ENCODE measurements at regions not wholly inside any gene's neighbourhood (a gene's known extent, or its start where the extent isn't known, plus 50 kb on each side); places are given as distances from the start of the nearest gene placed in this dataset.
A peak's percentile ranks its signal among the peaks of the same experiment; 100 is the strongest.

- Histone ChIP-seq H3K4me1 (ENCODE audit: insufficient read depth, low read length, poor library complexity, severe bottlenecking) (no peaks in the 10 kb centered on the region), H3K4me3 (ENCODE audit: low read depth, low read length, poor library complexity, severe bottlenecking) (no peak overlapping the region), H3K27ac (ENCODE audit: low read depth, low read length, poor library complexity, severe bottlenecking) (no peak overlapping the region), H3K9me3 (ENCODE audit: low read depth, low read length, poor library complexity, severe bottlenecking) (no peaks in the 10 kb centered on the region), H3K36me3 (ENCODE audit: insufficient read depth, low read length, poor library complexity, severe bottlenecking) (no peaks in the 10 kb centered on the region), H3K27me3 (replicated peaks; ENCODE audit: insufficient read depth, low read depth, low read length, poor library complexity) (no peaks in the 10 kb centered on the region)
- TF ChIP-seq CTCF (conservative IDR thresholded peaks at IDR 0.05; ENCODE audit: low read depth, low read length) (no peak), EZH2 (IDR thresholded peaks at IDR 0.05; ENCODE audit: borderline replicate concordance, low read depth, low read length, poor library complexity, severe bottlenecking) (no peak)
- BruUV-seq (replicated peaks) = no TSS peak
- intact Hi-C loops (cut with micrococcal nuclease; ENCODE audit: unreplicated experiment) = loop anchor here (10.0 kb wide), 1 partner anchor 1012 kb away; no protein-coding TSS in a partner anchor
- ChIA-PET CTCF (no interaction called here), POLR2A (ENCODE audit: low non-redundant PET) (no interaction called here)
- DNase-seq (ENCODE audit: low spot score) = no peak
Observed at GRCh38 chr5:93916872-93917271, 175.5 kb upstream of the POU5F2 start.

DNA sequence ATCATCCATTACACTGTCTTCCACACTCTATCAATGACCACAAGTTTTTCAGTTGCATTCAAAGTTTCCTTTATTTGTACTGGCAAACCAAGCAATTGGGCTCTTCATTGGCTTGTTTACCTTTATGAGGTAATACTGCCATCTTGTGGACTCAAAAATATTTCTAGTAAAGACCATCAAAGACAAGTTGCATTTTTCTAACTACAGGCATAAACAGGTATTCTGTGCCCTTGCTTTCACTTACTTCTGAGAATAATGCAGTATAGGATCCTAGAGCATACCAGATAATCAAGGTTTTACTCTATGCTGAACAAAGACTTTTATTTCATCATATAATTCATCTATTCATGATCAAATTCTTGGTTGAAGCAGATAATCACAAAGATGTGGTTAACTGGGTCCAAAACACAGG, 173.7 kb upstream of the POU5F2 start:
- intact Hi-C loops (cut with micrococcal nuclease; ENCODE audit: unreplicated experiment) = loop anchor here (2.0 to 10.0 kb wide), 2 partner anchors 332 to 1010 kb away; partner anchors contain the start of gene NR2F1
- peak; percentile 71 for DNase-seq (ENCODE audit: low spot score)

GRCh38 chr5:93911609-93912008, 170.2 kb upstream of the POU5F2 start:
- TF ChIP-seq CTCF (conservative IDR thresholded peaks at IDR 0.05; ENCODE audit: low read depth, low read length) (no peak), EZH2 (IDR thresholded peaks at IDR 0.05; ENCODE audit: borderline replicate concordance, low read depth, low read length, poor library complexity, severe bottlenecking) (no peak)
- Histone ChIP-seq H3K9me3 (ENCODE audit: low read depth, low read length, poor library complexity, severe bottlenecking) (no peaks in the 10 kb centered on the region), H3K4me1 (ENCODE audit: insufficient read depth, low read length, poor library complexity, severe bottlenecking) (no peaks in the 10 kb centered on the region), H3K27me3 (replicated peaks; ENCODE audit: insufficient read depth, low read depth, low read length, poor library complexity) (no peaks in the 10 kb centered on the region), H3K27ac (ENCODE audit: low read depth, low read length, poor library complexity, severe bottlenecking) (no peak overlapping the region), H3K4me3 (ENCODE audit: low read depth, low read length, poor library complexity, severe bottlenecking) (no peak overlapping the region), H3K36me3 (ENCODE audit: insufficient read depth, low read length, poor library complexity, severe bottlenecking) (no peaks in the 10 kb centered on the region)
- ChIA-PET POLR2A (ENCODE audit: low non-redundant PET) (no interaction called here), CTCF (interaction anchor here (0.7 to 0.9 kb wide), 2 partner anchors 270 to 305 kb away, joined by 3 to 7 read pairs; no protein-coding TSS in a partner anchor)
- intact Hi-C loops (cut with micrococcal nuclease; ENCODE audit: unreplicated experiment) = loop anchor here (10.0 kb wide), 1 partner anchor 1007 kb away; no protein-coding TSS in a partner anchor
- DNase-seq (ENCODE audit: low spot score) = no peak
- no TSS peak for BruUV-seq (replicated peaks)

More for the DNA sequence above, 173.7 kb upstream of the POU5F2 start:
- ChIA-PET POLR2A (ENCODE audit: low non-redundant PET) (no interaction called here), CTCF (interaction anchor here (0.7 kb wide), 1 partner anchor 358 kb away, joined by 3 read pairs; no protein-coding TSS in a partner anchor)
- Histone ChIP-seq H3K27me3 (replicated peaks; ENCODE audit: insufficient read depth, low read depth, low read length, poor library complexity) (no peaks in the 10 kb centered on the region), H3K4me1 (ENCODE audit: insufficient read depth, low read length, poor library complexity, severe bottlenecking) (no peaks in the 10 kb centered on the region), H3K36me3 (ENCODE audit: insufficient read depth, low read length, poor library complexity, severe bottlenecking) (no peaks in the 10 kb centered on the region), H3K27ac (ENCODE audit: low read depth, low read length, poor library complexity, severe bottlenecking) (no peak overlapping the region), H3K4me3 (ENCODE audit: low read depth, low read length, poor library complexity, severe bottlenecking) (no peak overlapping the region), H3K9me3 (ENCODE audit: low read depth, low read length, poor library complexity, severe bottlenecking) (no peaks in the 10 kb centered on the region)
- no TSS peak for BruUV-seq (replicated peaks)
- TF ChIP-seq CTCF (conservative IDR thresholded peaks at IDR 0.05; ENCODE audit: low read depth, low read length) = peak; percentile 64
- no peak for TF ChIP-seq EZH2 (IDR thresholded peaks at IDR 0.05; ENCODE audit: borderline replicate concordance, low read depth, low read length, poor library complexity, severe bottlenecking)

Measured in A673 (cell line).